MM.1S (cell line): ENCODE measurements at regions not wholly inside any gene's neighbourhood (a gene's known extent, or its start where the extent isn't known, plus 50 kb on each side); places are given as distances from the start of the nearest gene placed in this dataset.

Source experiments
- DNase-seq: peaks from one replicate; pipeline ENCODE4 v3.0.0-alpha.2; 2015
- H2AFZ ChIP-seq: fragments of 300-600 bp; sonication (generic); 2 replicates; pipeline ENCODE4 v1.6.0; 2016; ENCODE audit warnings: antibody characterized with exemption, low read length
- H3F3A ChIP-seq: fragments of 300-600 bp; sonication (generic); 2 replicates; pipeline ENCODE4 v1.6.1; 2016; ENCODE audit warnings: mild to moderate bottlenecking, antibody characterized with exemption, low read length, moderate library complexity, mixed read lengths; ENCODE audit not compliant: insufficient read depth
- H3K27ac ChIP-seq: fragments of 300-600 bp; sonication (generic); 2 replicates; pipeline ENCODE4 v1.5.1; 2016; ENCODE audit warnings: mild to moderate bottlenecking, low read length
- H3K27me3 ChIP-seq: fragments of 300-600 bp; sonication (generic); replicated peaks from 2 replicates; pipeline ENCODE4 v1.6.0; 2016; ENCODE audit warnings: low read length; ENCODE audit not compliant: insufficient read depth
- H3K36me3 ChIP-seq: fragments of 300-600 bp; sonication (generic); replicated peaks from 2 replicates; pipeline ENCODE4 v1.6.1; 2016; ENCODE audit warnings: mild to moderate bottlenecking, low read length, mixed read lengths; ENCODE audit not compliant: insufficient read depth
- H3K4me1 ChIP-seq: fragments of 300-600 bp; sonication (generic); 2 replicates; pipeline ENCODE4 v1.6.1; 2016; ENCODE audit warnings: low read length, mixed read lengths
- H3K4me2 ChIP-seq: fragments of 300-600 bp; sonication (generic); 2 replicates; pipeline ENCODE4 v1.6.0; 2016; ENCODE audit warnings: low read depth, low read length
- H3K4me3 ChIP-seq: fragments of 300-600 bp; sonication (generic); 2 replicates; pipeline ENCODE4 v1.5.1; 2016; ENCODE audit warnings: low read length, mixed read lengths
- H3K79me2 ChIP-seq: fragments of 300-600 bp; sonication (generic); 2 replicates; pipeline ENCODE4 v1.6.1; 2016; ENCODE audit warnings: mixed run types, low read length, mixed read lengths
- H3K9ac ChIP-seq: fragments of 300-600 bp; sonication (generic); 2 replicates; pipeline ENCODE4 v1.6.1; 2016; ENCODE audit warnings: low read length, mixed read lengths
- H3K9me2 ChIP-seq: fragments of 300-600 bp; sonication (generic); replicated peaks from 2 replicates; pipeline ENCODE4 v1.6.1; 2016; ENCODE audit warnings: mild to moderate bottlenecking, low read length, mixed read lengths; ENCODE audit not compliant: insufficient read depth
- H3K9me3 ChIP-seq: fragments of 300-600 bp; sonication (generic); replicated peaks from 2 replicates; pipeline ENCODE4 v1.6.1; 2016; ENCODE audit warnings: mild to moderate bottlenecking, low read length, mixed read lengths; ENCODE audit not compliant: insufficient read depth
- H4K20me1 ChIP-seq: fragments of 300-600 bp; sonication (generic); 2 replicates; pipeline ENCODE4 v1.6.1; 2016; ENCODE audit warnings: mild to moderate bottlenecking, low read length, moderate library complexity, mixed read lengths; ENCODE audit not compliant: insufficient read depth
- EZH2 ChIP-seq: fragments of 300-600 bp; sonication (generic); optimal IDR thresholded peaks from 2 replicates; pipeline ENCODE3; 2017; ENCODE audit warnings: low read depth, mild to moderate bottlenecking, antibody characterized with exemption, low read length, mixed read lengths
- EZH2phosphoT487 ChIP-seq: fragments of 300-600 bp; sonication (generic); IDR thresholded peaks from 2 replicates; pipeline ENCODE4 v1.6.1; 2018; ENCODE audit warnings: antibody characterized with exemption, low read length
- TF ChIP-seq, protein P1 (sequence below): fragments of 300-600 bp; sonication (generic); IDR thresholded peaks from 2 replicates; pipeline ENCODE4 v1.5.1; 2016; ENCODE audit warnings: antibody characterized with exemption, low read length, mixed read lengths

GRCh38 chr14:58765418-58765831 is 127.7 kb downstream of the DACT1 start:
- no peak for TF ChIP-seq EZH2
- TF ChIP-seq, protein P1, sequence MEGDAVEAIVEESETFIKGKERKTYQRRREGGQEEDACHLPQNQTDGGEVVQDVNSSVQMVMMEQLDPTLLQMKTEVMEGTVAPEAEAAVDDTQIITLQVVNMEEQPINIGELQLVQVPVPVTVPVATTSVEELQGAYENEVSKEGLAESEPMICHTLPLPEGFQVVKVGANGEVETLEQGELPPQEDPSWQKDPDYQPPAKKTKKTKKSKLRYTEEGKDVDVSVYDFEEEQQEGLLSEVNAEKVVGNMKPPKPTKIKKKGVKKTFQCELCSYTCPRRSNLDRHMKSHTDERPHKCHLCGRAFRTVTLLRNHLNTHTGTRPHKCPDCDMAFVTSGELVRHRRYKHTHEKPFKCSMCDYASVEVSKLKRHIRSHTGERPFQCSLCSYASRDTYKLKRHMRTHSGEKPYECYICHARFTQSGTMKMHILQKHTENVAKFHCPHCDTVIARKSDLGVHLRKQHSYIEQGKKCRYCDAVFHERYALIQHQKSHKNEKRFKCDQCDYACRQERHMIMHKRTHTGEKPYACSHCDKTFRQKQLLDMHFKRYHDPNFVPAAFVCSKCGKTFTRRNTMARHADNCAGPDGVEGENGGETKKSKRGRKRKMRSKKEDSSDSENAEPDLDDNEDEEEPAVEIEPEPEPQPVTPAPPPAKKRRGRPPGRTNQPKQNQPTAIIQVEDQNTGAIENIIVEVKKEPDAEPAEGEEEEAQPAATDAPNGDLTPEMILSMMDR = no peak
- no peak for TF ChIP-seq EZH2phosphoT487
- no peak for DNase-seq
- Histone ChIP-seq H3K9me3 (no peaks in the 10 kb centered on the region), H3K9ac (no peak overlapping the region), H4K20me1 (no peaks in the 10 kb centered on the region), H3K27me3 (no peaks in the 10 kb centered on the region), H3K27ac (no peak overlapping the region), H3K36me3 (no peaks in the 10 kb centered on the region), H2AFZ (no peak overlapping the region), H3K4me1 (no peaks in the 10 kb centered on the region), H3K9me2 (no peaks in the 10 kb centered on the region), H3K79me2 (no peaks in the 10 kb centered on the region), H3F3A (no peaks in the 10 kb centered on the region), H3K4me3 (no peak overlapping the region), H3K4me2 (no peak overlapping the region)

DNA sequence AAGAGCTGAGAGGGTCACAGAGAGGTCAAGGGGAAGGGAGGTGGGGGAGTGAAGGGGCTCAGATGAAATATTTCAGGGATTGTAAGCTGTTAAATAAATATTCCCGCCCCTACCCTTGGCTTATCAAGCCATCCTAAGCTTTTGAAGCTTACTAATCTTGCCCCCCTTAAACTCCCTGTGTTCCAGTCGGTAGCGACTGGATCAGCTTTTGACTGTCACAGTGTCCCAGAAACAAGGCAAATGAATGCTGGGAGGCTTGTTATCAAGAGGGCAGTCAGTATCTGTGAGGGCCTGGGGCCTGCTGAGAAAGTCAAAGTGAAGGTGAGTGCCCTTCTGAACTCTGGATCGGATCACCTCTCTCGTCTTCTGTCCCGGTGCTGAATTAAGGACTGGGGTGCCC is 128.1 kb downstream of the DACT1 start:
- Histone ChIP-seq H3K27ac (no peak overlapping the region), H3K9ac (no peak overlapping the region), H3K9me2 (no peaks in the 10 kb centered on the region), H3K4me2 (no peak overlapping the region), H3K27me3 (no peaks in the 10 kb centered on the region), H3K4me3 (no peak overlapping the region), H3K9me3 (no peaks in the 10 kb centered on the region), H3K36me3 (no peaks in the 10 kb centered on the region), H3K79me2 (no peaks in the 10 kb centered on the region), H2AFZ (no peak overlapping the region), H4K20me1 (no peaks in the 10 kb centered on the region), H3F3A (no peaks in the 10 kb centered on the region), H3K4me1 (no peaks in the 10 kb centered on the region)
- TF ChIP-seq, protein P1 = no peak
- TF ChIP-seq EZH2phosphoT487 (no peak), EZH2 (no peak)
- DNase-seq = no peak

DNA sequence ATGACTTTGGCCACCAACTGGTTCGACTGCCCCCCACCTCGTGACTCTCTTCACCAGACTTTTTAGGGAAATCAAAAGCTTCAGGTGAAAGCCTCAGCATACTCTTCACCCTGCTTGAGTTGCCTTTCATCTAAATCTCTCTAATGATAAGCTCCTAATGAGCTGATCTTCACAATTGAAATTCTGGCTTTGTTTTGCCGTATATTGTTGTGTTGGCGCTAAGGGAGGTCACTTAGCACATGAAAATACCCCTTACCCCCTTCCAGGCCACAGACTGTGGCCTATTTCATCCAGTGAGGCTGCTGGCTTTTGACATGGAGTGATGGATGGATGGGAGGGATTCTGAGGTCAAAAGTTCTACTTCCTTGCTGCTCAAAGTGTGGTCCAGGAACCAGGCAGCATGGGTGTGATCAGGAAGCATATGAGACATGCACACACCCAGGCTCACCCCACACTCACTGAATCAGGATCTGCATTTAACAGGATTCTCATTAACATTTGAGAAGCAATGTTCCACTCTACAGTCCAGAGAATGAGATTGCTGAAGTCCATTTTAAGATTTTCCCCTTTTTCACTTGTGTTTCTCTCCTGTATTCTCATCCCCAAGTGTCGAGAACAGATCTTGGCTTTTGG is 131.4 kb downstream of the DACT1 start:
- Histone ChIP-seq H3K36me3 (no peaks in the 10 kb centered on the region), H2AFZ (no peak overlapping the region), H3K4me2 (no peak overlapping the region), H4K20me1 (no peaks in the 10 kb centered on the region), H3K27ac (no peak overlapping the region), H3K27me3 (no peaks in the 10 kb centered on the region), H3F3A (no peaks in the 10 kb centered on the region), H3K9me3 (no peaks in the 10 kb centered on the region), H3K79me2 (no peaks in the 10 kb centered on the region), H3K9ac (no peak overlapping the region), H3K9me2 (no peaks in the 10 kb centered on the region), H3K4me3 (no peak overlapping the region), H3K4me1 (no peaks in the 10 kb centered on the region)
- DNase-seq = no peak
- TF ChIP-seq, protein P1 = no peak
- TF ChIP-seq EZH2phosphoT487 (no peak), EZH2 (no peak)
